H1 (cell line): ENCODE measurements at regions not wholly inside any gene's neighbourhood (a gene's known extent, or its start where the extent isn't known, plus 50 kb on each side); places are given as distances from the start of the nearest gene placed in this dataset.

Experiments
- CTCF ChIA-PET: fragments of 300-600 bp; sonication (Branson Sonifier 250); formaldehyde crosslinking; loops from one replicate; lab custom pipeline; 2021; ENCODE audit not compliant: partially characterized antibody; lab: Charles Lee
- POLR2A ChIA-PET: fragments of 300-600 bp; sonication (Branson Sonifier 250); formaldehyde crosslinking; loops from one replicate; lab custom pipeline; 2021; ENCODE audit warnings: inconsistent platforms; ENCODE audit not compliant: partially characterized antibody; lab: Charles Lee
- DNase-seq, 2 experiments: peaks; one replicate each; pipeline versions ENCODE4 v3.0.0 to v3.0.0-alpha.2; 2010 to 2022; ENCODE audit warnings: low spot score in 2 of 2, low read depth in 1 of 2, mixed read lengths in 1 of 2
- FAIRE-seq: peaks from 2 replicates; lab custom pipeline; 2011; peaks lifted over from hg19 to GRCh38; lab: Jason Lieb, UNC
- H2AFZ ChIP-seq: 2 replicates; pipeline ENCODE4 v1.8.1; 2012; ENCODE audit warnings: low read length, inconsistent platforms
- H2AK5ac ChIP-seq: 2 replicates; pipeline ENCODE4 v1.6.1; 2013; ENCODE audit warnings: low read depth, low read length
- H2BK120ac ChIP-seq: replicated peaks from 2 replicates; pipeline ENCODE3; 2013; ENCODE audit warnings: low read depth, low read length, inconsistent platforms
- H2BK12ac ChIP-seq: 2 replicates; pipeline ENCODE4 v1.6.1; 2013; ENCODE audit warnings: low read depth, low read length
- H2BK15ac ChIP-seq: 2 replicates; pipeline ENCODE4 v1.6.1; 2013; ENCODE audit warnings: low read length
- H2BK20ac ChIP-seq: 2 replicates; pipeline ENCODE4 v1.6.1; 2013; ENCODE audit warnings: low read length
- H2BK5ac ChIP-seq: 2 replicates; pipeline ENCODE4 v1.6.1; 2013; ENCODE audit warnings: low read depth, low read length
- H3K14ac ChIP-seq: 2 replicates; pipeline ENCODE4 v1.6.1; 2013; ENCODE audit warnings: inconsistent platforms; ENCODE audit not compliant: insufficient read length
- H3K18ac ChIP-seq: 2 replicates; pipeline ENCODE4 v1.6.1; 2013; ENCODE audit warnings: low read length; ENCODE audit errors: extremely low read depth
- H3K23ac ChIP-seq: 2 replicates; pipeline ENCODE4 v1.6.1; 2013; ENCODE audit warnings: inconsistent platforms; ENCODE audit not compliant: insufficient read length
- H3K23me2 ChIP-seq: 2 replicates; pipeline ENCODE4 v1.6.1; 2013; ENCODE audit warnings: low read depth, low read length
- H3K27ac ChIP-seq: 2 replicates; pipeline ENCODE4 v1.6.1; 2011; ENCODE audit warnings: low read depth, low read length, inconsistent platforms
- H3K27me3 ChIP-seq, 4 experiments: replicated peaks in 1 of 4; 1 replicate in 1 of 4; 2 replicates in 3 of 4; pipeline versions ENCODE4 v1.6.1 to v1.8.1; 2011 to 2013; ENCODE audit warnings: low read length in 3 of 4, mild to moderate bottlenecking in 3 of 4, inconsistent platforms in 2 of 4, mixed read lengths in 2 of 4, moderate library complexity in 1 of 4; ENCODE audit not compliant: control insufficient read depth in 3 of 4, insufficient read depth in 3 of 4; ENCODE audit errors: extremely low read depth in 1 of 4
- H3K36me3 ChIP-seq, 4 experiments: 2 replicates each; pipeline versions ENCODE4 v1.6.1 to v1.8.1; 2011 to 2013; ENCODE audit warnings: mild to moderate bottlenecking in 4 of 4, low read length in 3 of 4, moderate library complexity in 2 of 4, control low read depth in 1 of 4, inconsistent platforms in 1 of 4; ENCODE audit not compliant: insufficient read depth in 4 of 4, control insufficient read depth in 2 of 4
- H3K4ac ChIP-seq: replicated peaks from 2 replicates; pipeline ENCODE3; 2013; ENCODE audit warnings: low read length, low read depth, mixed read lengths, inconsistent platforms; ENCODE audit not compliant: insufficient read length
- H3K4me1 ChIP-seq, 4 experiments: replicated peaks in 1 of 4; 1 replicate in 1 of 4; 2 replicates in 3 of 4; pipeline versions ENCODE4 v1.6.1 to v1.8.1; 2011 to 2013; ENCODE audit warnings: low read length in 3 of 4, inconsistent platforms in 2 of 4, mixed read lengths in 1 of 4; ENCODE audit not compliant: insufficient read depth in 4 of 4, control insufficient read depth in 3 of 4
- H3K4me2 ChIP-seq, 2 experiments: 2 replicates each; pipeline versions ENCODE4 v1.6.1 to v1.8.1; 2011 to 2013; ENCODE audit warnings: low read depth in 2 of 2, low read length in 2 of 2, control low read depth in 1 of 2, inconsistent platforms in 1 of 2, mild to moderate bottlenecking in 1 of 2; ENCODE audit not compliant: insufficient read depth in 1 of 2
- H3K4me3 ChIP-seq, 4 experiments: fragments of 200-600, 300-600 bp in 1 of 4; sonication (generic), shearing (Covaris generic), sonication (Bioruptor Twin) in 1 of 4; 2 replicates each; pipeline versions ENCODE4 v1.5.1 to v1.8.1; 2011 to 2016; ENCODE audit warnings: low read length in 4 of 4, low read depth in 3 of 4, control low read depth in 2 of 4, inconsistent platforms in 2 of 4, mild to moderate bottlenecking in 2 of 4, mixed read lengths in 1 of 4, moderate library complexity in 1 of 4; ENCODE audit not compliant: insufficient read depth in 2 of 4; ENCODE audit errors: extremely low read depth in 1 of 4
- H3K56ac ChIP-seq: replicated peaks from 2 replicates; pipeline ENCODE3; 2013; ENCODE audit warnings: low read depth, mild to moderate bottlenecking, mixed read lengths, low read length, inconsistent platforms; ENCODE audit not compliant: insufficient read length
- H3K79me1 ChIP-seq: 2 replicates; pipeline ENCODE4 v1.6.1; 2013; ENCODE audit warnings: low read depth, low read length, control low read depth
- H3K79me2 ChIP-seq, 2 experiments: 2 replicates each; pipeline versions ENCODE4 v1.6.1 to v1.8.1; 2012 to 2013; ENCODE audit warnings: low read length in 2 of 2, mild to moderate bottlenecking in 2 of 2, inconsistent platforms in 1 of 2; ENCODE audit not compliant: insufficient read depth in 2 of 2, control insufficient read depth in 1 of 2
- H3K9ac ChIP-seq, 4 experiments: replicated peaks in 1 of 4; 1 replicate in 1 of 4; 2 replicates in 3 of 4; pipeline versions ENCODE4 v1.6.1 to v1.8.1; 2011 to 2013; ENCODE audit warnings: low read depth in 3 of 4, low read length in 3 of 4, control low read depth in 2 of 4, mild to moderate bottlenecking in 2 of 4, moderate library complexity in 2 of 4, inconsistent platforms in 1 of 4; ENCODE audit errors: extremely low read depth in 1 of 4
- H3K9me3 ChIP-seq, 2 experiments: 2 replicates each; pipeline versions ENCODE4 v1.6.1 to v1.8.1; 2012 to 2013; ENCODE audit warnings: mild to moderate bottlenecking in 2 of 2, moderate library complexity in 2 of 2, control low read depth in 1 of 2, inconsistent platforms in 1 of 2, low read depth in 1 of 2, low read length in 1 of 2, mixed read lengths in 1 of 2; ENCODE audit not compliant: insufficient read depth in 2 of 2
- H4K20me1 ChIP-seq, 2 experiments: replicated peaks in 1 of 2; 2 replicates each; pipeline versions ENCODE3 to v1.8.1; 2011 to 2013; ENCODE audit warnings: inconsistent platforms in 2 of 2, low read length in 2 of 2, mild to moderate bottlenecking in 1 of 2; ENCODE audit not compliant: insufficient read depth in 2 of 2, control insufficient read depth in 1 of 2
- H4K5ac ChIP-seq: 2 replicates; pipeline ENCODE4 v1.6.1; 2013; ENCODE audit warnings: low read length, low read depth, mixed read lengths, inconsistent platforms; ENCODE audit not compliant: insufficient read length
- H4K8ac ChIP-seq: 2 replicates; pipeline ENCODE4 v1.8.0; 2013; ENCODE audit warnings: mild to moderate bottlenecking, moderate library complexity, low read length, inconsistent platforms; ENCODE audit not compliant: insufficient read depth; ENCODE audit errors: extremely low read depth
- H4K91ac ChIP-seq: replicated peaks from 2 replicates; pipeline ENCODE3; 2013; ENCODE audit warnings: low read length, mixed read lengths, inconsistent platforms; ENCODE audit not compliant: insufficient read length
- BCL11A ChIP-seq, 2 experiments: IDR thresholded peaks; one replicate each; pipeline ENCODE4 v1.6.1; 2011; ENCODE audit warnings: low read depth in 2 of 2, low read length in 2 of 2, mild to moderate bottlenecking in 2 of 2
- BRCA1 ChIP-seq: IDR thresholded peaks from 2 replicates; pipeline ENCODE4 v1.6.1; 2012; ENCODE audit warnings: low read depth, low read length, improper control_type of control experiment
- CHD1 ChIP-seq: IDR thresholded peaks from 2 replicates; pipeline ENCODE4 v1.6.1; 2012; ENCODE audit warnings: low read depth, low read length, improper control_type of control experiment
- EZH2 ChIP-seq: fragments of 200-600 bp; sonication (generic); IDR thresholded peaks from 2 replicates; pipeline ENCODE4 v1.7.1; 2012; ENCODE audit warnings: low read depth, mild to moderate bottlenecking, moderate library complexity, low read length, inconsistent platforms; ENCODE audit not compliant: severe bottlenecking
- GTF2F1 ChIP-seq: IDR thresholded peaks from 2 replicates; pipeline ENCODE4 v1.6.1; 2012; ENCODE audit warnings: low read depth, low read length, improper control_type of control experiment, borderline replicate concordance
- JUND ChIP-seq: IDR thresholded peaks from 2 replicates; pipeline ENCODE4 v1.6.1; 2011; ENCODE audit warnings: mild to moderate bottlenecking, improper control_type of control experiment, low read length
- KDM5A ChIP-seq: fragments of 200-600 bp; IDR thresholded peaks from 2 replicates; pipeline ENCODE4 v1.7.1; 2012; ENCODE audit warnings: mild to moderate bottlenecking, low read length, inconsistent platforms, mixed read lengths
- POU5F1 ChIP-seq: IDR thresholded peaks from 2 replicates; pipeline ENCODE4 v1.6.1; 2011; ENCODE audit warnings: low read depth, mild to moderate bottlenecking, low read length, moderate library complexity
- SIRT6 ChIP-seq: IDR thresholded peaks from one replicate; pipeline ENCODE4 v1.7.1; 2012; ENCODE audit warnings: low read length, inconsistent platforms
- SUZ12 ChIP-seq: fragments of 200-600 bp; sonication (generic); IDR thresholded peaks from 2 replicates; pipeline ENCODE4 v1.6.1; 2012; ENCODE audit warnings: mild to moderate bottlenecking, inconsistent platforms, low read length, moderate library complexity, mixed read lengths
- TBP ChIP-seq: IDR thresholded peaks from 2 replicates; pipeline ENCODE4 v1.6.1; 2011; ENCODE audit warnings: low read depth, low read length, improper control_type of control experiment
- TEAD4 ChIP-seq: IDR thresholded peaks from 2 replicates; pipeline ENCODE4 v1.6.1; 2012; ENCODE audit warnings: low read depth, low read length, inconsistent platforms, mixed read lengths
- WGBS, 2 experiments: shearing (Covaris generic) in 1 of 2; methylation state at CpG; one replicate each; pipeline versions ENCODE4 v1.1.6 to v1.1.7; 2013 to 2015; ENCODE audit warnings: low lambda C conversion rate in 2 of 2, mixed read lengths in 2 of 2, inconsistent platforms in 1 of 2, low coverage in 1 of 2, missing lambda C conversion rate in 1 of 2; ENCODE audit not compliant: insufficient replicate concordance in 2 of 2, insufficient coverage in 1 of 2, insufficient read length in 1 of 2; ENCODE audit errors: extremely low coverage in 1 of 2, missing lambda C conversion rate in 1 of 2; 5-methylcytosine and 5-hydroxymethylcytosine counted together
- TF ChIP-seq, protein P1 (sequence below), 3 experiments: IDR thresholded peaks; 1 replicate in 2 of 3; 2 replicates in 1 of 3; pipeline versions ENCODE4 v1.5.1 to v1.6.1; 2011; ENCODE audit warnings: low read length in 3 of 3, mild to moderate bottlenecking in 3 of 3, inconsistent platforms in 2 of 3, low read depth in 1 of 3, moderate library complexity in 1 of 3; ENCODE audit not compliant: insufficient read depth in 1 of 3; ENCODE audit errors: control extremely low read depth in 1 of 3

GRCh38 chrX:6640727-6641126, 105.8 kb upstream of the VCX3A start:
- no peak overlapping the region for H4K8ac ChIP-seq
- no peak overlapping the region for H3K27ac ChIP-seq
- H2BK12ac ChIP-seq = no peak overlapping the region
- no peaks in the 10 kb centered on the region for H3K36me3 ChIP-seq
- H3K9ac ChIP-seq = no peak overlapping the region
- no peak overlapping the region for H2BK120ac ChIP-seq
- FAIRE-seq = no peak
- H3K4me2 ChIP-seq = no peak overlapping the region
- H2BK20ac ChIP-seq = no peak overlapping the region
- ChIA-PET POLR2A (no interaction called here), CTCF (no interaction called here)
- 0 out of 4 replicates have a peak, but pooled peaks cover 0 to 6% of the 10 kb centered on the region in 2 experiments for H3K9me3 ChIP-seq
- H4K91ac ChIP-seq = no peak overlapping the region
- no peak overlapping the region for H2BK5ac ChIP-seq
- no peak overlapping the region for H3K4ac ChIP-seq
- H3K23ac ChIP-seq = no peak overlapping the region
- no peaks in the 10 kb centered on the region for H3K27me3 ChIP-seq
- H3K4me1 ChIP-seq = no peaks in the 10 kb centered on the region
- H3K14ac ChIP-seq = no peak overlapping the region
- no peak overlapping the region for H3K18ac ChIP-seq
- DNase-seq = no peak
- H3K23me2 ChIP-seq = no peaks in the 10 kb centered on the region
- no peak overlapping the region for H3K4me3 ChIP-seq
- 94% methylated on average over 4 of the region's 4 CpGs; no CpG with 5 or more reads in 1 of the 2 experiments for WGBS, 2 experiments
- H4K5ac ChIP-seq = no peak overlapping the region
- no peaks in the 10 kb centered on the region for H3K79me1 ChIP-seq
- no peaks in the 10 kb centered on the region for H4K20me1 ChIP-seq
- H3K79me2 ChIP-seq = no peaks in the 10 kb centered on the region
- H2AFZ ChIP-seq = no peak overlapping the region
- no peak overlapping the region for H2AK5ac ChIP-seq
- H2BK15ac ChIP-seq = no peak overlapping the region
- H3K56ac ChIP-seq = no peak overlapping the region
- no peak for TF ChIP-seq JUND
- no peak for TF ChIP-seq KDM5A
- TF ChIP-seq, protein P1, sequence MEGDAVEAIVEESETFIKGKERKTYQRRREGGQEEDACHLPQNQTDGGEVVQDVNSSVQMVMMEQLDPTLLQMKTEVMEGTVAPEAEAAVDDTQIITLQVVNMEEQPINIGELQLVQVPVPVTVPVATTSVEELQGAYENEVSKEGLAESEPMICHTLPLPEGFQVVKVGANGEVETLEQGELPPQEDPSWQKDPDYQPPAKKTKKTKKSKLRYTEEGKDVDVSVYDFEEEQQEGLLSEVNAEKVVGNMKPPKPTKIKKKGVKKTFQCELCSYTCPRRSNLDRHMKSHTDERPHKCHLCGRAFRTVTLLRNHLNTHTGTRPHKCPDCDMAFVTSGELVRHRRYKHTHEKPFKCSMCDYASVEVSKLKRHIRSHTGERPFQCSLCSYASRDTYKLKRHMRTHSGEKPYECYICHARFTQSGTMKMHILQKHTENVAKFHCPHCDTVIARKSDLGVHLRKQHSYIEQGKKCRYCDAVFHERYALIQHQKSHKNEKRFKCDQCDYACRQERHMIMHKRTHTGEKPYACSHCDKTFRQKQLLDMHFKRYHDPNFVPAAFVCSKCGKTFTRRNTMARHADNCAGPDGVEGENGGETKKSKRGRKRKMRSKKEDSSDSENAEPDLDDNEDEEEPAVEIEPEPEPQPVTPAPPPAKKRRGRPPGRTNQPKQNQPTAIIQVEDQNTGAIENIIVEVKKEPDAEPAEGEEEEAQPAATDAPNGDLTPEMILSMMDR (IDR thresholded peaks at IDR 0.05; ENCODE audit: control extremely low read depth in 1 of 3, insufficient read depth in 1 of 3, low read depth in 1 of 3, low read length in 3 of 3) = no peak
- TF ChIP-seq SUZ12 = no peak
- no peak for TF ChIP-seq SIRT6
- TF ChIP-seq CHD1 = no peak
- no peak for TF ChIP-seq EZH2
- TF ChIP-seq TBP = no peak
- TF ChIP-seq BRCA1 = no peak
- no peak for TF ChIP-seq BCL11A (IDR thresholded peaks at IDR 0.05; ENCODE audit: low read depth in 2 of 2, low read length in 2 of 2)
- no peak for TF ChIP-seq GTF2F1
- TF ChIP-seq TEAD4 = no peak
- no peak for TF ChIP-seq POU5F1
